ENCODE measurements at regions not wholly inside any gene's neighbourhood (a gene's known extent, or its start where the extent isn't known, plus 50 kb on each side); places are given as distances from the start of the nearest gene placed in this dataset.
"Not testable (repeated sequence)": the region's sequence is repeated elsewhere in the genome, so short reads cannot be mapped to it uniquely, and the experiment has no call there.

DNA sequence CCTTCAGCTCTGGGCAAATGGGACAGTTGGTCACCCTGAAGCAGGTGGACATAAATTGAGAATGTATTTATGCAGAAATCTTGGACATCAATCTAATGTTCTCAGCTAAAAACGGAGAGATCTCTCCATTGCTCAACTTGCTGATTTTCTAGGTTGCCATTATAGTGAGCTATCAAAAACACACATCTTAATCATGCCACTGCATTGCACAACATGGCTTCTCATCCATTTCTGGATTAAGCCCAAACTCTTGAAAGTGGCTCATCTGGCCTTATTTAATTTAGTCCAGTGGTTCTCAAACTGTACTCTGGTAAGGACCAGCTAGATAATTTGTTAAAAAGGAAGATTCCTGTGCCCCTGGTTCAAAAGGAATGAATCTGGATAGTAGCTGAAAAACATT is 324.9 kb upstream of the CITED2 start:
- no peak for DNase-seq

DNA sequence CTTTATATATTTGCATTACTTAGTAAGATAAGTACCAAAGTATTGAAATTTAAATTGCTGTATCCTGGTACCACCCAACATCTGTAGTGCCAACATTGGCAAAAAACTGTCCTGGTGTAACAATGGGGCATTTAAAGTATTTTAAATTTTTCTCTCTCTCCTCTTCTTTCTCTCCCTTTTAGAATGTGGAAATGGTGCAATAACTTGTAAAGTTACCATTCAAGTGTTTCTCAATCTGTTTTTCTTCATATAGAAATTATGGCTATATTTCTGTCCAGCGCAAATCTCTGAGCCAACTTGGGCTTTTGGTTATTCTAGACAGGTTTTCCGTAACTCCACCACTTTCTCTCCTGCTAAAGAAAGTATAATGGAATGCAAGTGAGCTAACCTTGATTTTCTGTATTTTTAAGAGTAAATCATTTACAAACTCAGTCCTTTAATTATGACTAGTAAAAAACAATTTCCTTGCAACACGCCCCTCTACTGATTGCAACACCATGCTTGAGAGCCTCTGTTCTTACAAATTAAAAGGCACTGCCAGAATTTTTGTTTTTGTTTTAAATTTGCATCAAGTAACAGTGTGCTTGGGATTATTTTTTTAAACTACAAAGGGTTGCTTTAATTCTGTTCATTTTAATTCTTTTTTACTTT is 324.2 kb upstream of the CITED2 start:
- DNase-seq = no peak

DNA sequence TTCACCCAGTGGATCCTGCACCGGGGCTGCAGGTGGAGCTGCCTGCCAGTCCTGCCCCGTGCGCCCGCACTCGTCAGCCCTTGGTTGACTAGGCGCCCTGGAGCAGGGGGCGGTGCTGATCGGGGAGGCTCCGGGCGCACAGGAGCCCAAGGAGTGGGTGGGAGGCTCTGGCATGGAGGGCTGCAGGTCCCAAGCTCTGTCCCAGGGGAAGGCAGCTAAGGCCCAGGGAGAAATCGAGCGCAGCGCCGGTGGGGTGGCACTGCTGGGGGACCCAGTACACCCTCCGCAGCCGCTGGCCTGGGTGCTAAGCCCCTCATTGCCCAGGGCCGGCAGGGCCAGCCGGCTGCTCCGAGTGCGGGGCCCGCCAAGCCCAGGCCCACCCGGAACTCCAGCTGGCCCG is 323.4 kb upstream of the CITED2 start:
- not testable (repeated sequence) for DNase-seq

DNA sequence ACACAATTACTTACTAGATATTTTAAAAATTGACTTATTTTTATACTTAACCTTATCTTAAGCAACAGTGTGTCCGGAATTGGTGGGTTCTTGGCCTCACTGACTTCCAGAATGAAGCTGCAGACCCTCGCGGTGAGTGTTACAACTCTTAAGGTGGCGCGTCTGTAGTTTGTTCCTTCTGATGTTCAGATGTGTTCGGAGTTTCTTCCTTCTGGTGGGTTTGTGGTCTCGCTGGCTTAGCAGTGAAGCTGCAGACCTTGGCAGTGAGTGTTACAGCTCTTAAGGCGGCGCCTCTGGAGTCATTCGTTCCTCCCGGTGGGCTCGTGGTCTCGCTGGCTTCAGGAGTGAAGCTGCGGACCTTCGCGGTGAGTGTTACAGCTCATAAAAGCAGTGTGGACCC is 322.5 kb upstream of the CITED2 start:
- DNase-seq = not testable (repeated sequence)

DNA sequence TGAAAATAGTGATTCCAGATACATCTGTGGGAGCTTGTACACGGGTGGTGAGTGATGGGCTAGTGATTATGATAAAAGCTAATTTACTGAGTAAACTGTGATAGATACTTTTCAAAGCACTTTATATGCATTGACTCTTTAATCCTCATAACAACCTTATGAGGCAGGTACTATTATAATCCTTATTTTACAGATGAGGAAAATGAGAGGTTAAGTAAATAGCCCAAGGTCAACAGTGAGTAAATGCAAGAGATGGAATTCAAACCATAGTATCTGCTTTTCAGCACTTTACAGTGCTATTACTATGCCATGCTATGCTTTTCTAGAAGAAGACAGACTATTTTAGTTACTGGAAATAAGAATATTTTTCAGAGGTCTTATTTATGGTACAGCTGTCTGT is 320.9 kb upstream of the CITED2 start:
- no peak for DNase-seq

DNA sequence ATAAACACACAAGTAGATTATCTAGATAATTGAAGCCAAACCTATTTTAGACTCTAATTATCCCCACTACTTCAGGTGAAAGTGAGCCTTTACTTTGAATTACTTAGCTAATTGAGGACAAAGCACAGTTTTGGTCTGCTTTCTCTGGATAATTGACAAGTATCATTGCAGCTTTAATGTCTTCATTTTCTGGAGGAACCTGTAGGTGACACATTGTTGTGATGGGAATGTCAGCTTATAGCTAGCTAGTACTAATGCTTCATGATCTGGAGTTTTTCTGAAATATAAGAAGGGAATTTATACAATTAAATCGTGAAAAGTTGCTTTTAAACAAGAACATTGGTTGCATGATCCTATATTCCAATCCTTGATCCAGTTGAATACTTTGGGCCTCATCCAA is 319.3 kb upstream of the CITED2 start:
- DNase-seq = no peak

DNA sequence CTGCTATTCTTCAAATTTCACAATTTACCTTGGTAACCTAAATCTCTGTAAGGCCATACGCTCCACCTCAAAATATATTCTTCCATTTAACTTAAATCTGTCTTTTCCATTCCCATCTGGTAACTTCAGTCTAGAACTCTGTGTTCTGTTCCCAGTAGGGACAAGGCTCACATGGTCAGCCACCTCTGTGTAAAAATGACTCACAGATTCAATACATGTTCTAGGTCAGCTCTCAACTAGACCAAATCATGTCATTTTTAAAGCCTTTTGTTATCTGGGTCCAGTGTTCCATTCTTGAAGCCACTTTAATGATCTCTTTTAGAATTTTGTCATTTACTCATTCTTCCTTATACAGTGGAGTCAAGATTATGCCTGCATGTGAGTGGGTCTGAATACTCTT is 315.6 kb upstream of the CITED2 start:
- no peak for DNase-seq

DNA sequence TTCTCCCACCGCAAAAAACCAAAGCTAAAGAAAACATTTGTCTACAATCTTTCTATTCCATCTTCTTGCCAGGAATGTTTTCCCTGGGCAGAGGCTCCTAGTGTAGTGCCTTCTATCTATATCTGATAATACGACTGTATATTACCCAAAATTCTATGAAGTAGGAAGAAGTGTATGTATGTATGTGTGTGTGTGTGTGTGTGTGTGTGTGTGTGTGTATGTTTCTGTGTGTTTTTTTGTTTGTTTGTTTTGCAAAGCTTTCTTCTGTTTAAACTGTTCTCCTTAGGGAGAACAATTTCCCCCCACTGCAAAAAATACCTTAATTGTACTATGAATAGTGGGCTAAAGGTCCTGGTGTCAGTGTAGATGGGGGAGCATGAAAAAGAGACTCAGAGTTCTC is 312.6 kb upstream of the CITED2 start:
- no peak for DNase-seq

DNA sequence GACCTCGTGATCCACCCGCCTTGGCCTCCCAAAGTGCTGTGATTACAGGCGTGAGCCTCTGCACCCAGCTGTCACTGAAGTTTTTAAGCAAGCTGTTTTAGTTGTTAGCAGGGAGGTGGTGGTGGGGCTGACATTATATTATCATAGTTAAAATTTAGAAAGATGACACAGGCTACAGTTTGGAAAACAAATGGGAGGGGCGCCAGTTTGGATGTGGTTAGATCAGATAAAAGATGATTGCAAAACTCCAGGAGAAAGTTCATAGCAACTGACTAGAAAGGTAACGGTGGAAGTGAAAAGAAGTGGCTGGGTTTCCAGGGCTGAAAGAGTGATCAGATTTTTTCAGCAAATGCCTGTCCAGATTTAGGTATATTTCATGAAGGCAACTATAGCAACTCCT is 311.9 kb upstream of the CITED2 start:
- DNase-seq = no peak

DNA sequence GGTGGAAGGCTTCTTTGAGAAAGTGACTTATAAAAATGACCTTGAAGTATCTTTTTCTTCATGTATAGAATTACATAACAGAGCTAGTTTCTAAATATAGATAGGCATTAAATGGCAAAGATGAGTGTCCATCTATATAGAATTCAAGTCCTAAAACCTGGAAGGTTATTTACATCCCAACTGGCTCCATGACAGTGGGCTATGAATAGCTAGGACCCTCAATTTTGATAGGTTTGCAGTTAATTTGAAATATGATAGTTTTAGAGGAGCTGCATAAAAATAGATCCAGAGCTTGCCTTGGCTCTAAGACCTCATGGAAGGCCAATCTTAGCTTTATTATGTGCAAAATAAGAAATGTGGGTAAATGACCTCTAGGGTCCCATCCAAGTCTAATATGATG is 310.6 kb upstream of the CITED2 start:
- DNase-seq = no peak

DNA sequence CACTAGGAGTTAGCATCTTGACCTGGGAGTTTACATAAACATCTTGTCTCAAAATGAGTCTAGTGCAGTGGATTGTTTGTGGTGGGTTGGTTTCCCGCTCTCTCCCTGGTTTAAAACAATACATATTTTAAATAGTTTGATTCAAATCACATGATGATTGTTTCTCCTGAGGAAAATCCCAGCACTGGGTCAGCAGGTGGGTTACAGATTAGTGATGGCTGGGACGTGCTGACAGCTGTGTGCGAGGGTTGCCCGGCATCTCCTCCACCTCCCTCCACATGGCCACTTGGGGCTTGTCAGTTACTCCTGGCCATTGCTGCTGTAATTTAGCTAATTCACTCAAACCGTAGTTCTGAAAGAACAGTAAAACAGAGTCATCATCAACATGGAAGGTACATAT is 306.4 kb upstream of the CITED2 start:
- DNase-seq = no peak

DNA sequence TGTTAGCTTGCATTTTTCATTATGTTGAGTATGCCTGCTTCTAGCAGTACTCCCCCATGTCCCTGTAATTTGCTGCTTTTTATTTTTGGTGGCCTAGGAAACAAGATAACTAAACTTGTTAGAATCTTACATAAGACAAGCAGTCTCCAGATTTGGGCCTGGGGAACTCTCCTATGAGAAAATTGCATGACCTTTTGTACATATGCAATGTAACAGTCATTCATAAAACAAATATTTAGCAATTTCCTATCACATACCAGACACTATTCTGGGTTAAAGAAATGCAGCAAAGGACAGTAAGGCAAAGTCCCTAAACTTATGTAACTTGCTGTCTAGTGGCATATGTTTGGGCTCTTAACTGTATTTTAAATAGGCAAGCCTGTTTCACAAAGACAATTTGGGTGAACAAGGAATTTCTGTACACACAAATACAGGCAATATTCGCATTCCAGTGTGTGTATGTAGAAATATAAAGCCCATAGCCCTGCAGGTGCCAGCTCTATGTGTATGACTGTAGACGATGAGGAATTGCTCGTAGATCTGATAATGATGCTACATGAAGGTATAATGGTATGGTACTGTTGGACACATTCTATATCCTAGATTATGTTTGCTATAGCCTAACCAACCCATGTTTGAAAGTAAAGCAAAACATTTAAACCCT is 305.2 kb upstream of the CITED2 start:
- no peak for DNase-seq

DNA sequence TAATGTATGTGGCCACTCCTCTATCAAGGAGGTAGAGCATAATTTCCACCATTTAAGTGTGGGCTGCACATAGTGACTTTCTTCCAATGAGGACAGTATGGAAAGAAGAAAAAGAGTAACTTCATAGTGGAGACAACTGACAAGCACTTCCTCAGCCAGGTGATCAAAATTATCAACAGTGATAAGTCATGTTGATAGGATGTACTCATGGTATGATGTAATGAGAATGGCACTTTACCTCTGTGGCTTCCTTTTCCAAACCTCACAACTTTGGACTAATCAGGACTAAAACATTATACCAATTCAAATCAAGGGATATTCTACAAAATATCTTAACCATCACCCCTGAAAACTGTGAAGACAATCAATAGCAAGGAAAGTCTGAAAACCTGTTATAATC is 302.3 kb upstream of the CITED2 start:
- DNase-seq = no peak

DNA sequence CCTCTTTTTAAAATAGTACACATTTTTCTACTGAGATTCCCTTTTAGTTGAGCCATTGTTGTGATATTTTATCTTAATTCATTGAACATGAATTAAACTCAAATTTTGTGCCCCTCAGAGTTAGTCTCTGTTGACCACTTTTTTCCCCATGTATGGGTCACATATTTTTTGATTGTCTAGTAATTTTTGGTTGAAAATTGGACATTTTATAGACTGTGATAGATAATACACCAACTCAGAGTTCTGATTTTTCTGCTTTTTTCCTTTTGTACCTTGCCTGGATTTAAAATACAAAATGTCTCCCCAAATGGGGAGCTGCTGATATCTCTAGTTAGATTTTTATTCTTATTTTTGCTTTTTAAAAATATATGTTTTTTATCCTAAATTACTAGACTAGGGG is 291.8 kb upstream of the CITED2 start:
- no peak for DNase-seq

DNA sequence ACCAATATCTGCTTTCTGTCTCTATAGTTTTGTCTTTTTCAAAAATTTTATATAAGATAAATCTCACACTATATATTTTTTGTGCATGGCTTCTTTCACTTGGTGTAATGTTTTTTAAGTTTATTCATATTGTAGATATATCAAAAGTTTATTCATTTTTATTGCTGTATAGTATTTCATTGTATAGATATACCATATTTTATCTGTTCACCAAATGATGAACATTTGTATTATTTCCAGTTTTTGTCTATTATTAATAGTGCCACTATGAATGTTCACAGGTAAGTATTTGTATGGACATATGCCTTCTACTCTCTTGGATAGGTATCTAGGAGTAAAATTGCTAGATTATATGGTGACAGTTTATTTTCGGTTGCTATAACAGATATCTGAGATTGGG is 289.5 kb upstream of the CITED2 start:
- no peak for DNase-seq

DNA sequence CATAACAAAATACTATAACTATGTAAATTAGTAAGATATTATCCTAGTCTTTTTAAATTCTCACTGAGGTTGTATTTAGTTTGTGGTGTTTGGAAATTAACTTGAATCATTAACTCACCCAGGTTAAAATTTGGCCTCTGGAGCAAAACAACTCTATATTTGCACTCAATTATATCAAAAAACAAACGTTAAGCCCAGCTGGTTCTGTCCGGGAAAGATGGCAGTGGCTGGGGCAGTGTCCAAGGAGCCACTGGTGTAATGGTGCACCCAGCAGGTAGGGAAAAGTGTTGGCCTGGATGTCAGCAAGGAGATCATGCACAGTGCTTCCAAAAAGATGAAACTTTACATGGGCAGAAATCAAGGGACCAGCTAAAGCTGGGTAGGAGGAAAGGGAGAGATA is 285.3 kb upstream of the CITED2 start:
- no peak for DNase-seq

DNA sequence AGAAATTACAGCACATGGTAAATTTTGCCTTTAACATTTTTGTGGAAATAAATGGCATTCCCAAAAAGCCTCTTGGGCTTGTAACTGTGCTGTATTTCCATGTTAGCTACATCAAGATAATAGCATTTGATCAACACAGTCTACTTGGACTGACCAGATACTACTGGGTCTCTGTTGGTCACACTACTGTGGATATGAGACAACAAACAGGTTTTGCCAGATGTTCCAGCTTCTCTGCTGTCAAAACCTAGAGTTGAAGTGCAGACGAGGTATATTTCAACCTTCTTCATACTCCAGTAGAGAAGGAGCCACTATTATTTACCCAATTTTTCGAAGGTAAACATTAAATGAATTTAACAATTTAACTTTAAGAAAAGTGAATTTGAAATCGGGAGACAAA is 284.7 kb upstream of the CITED2 start:
- no peak for DNase-seq

DNA sequence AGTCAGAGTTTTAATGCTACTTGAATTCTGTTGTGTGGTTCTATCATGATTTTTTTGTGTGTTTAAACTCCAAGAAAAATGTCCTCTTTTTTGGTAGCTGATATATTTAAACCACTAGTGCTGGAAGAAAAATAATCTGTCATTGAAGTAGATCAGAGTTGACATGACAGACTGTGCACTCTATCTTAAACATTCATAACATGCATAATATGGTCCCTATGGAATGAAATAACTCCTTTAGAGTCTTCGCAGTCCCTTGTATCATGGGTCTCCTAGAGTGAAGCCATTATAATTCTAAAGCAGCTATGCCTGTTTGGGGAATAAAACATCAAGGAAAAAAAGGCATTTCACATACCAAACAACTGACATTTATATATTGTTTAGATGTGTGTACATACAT is 282.7 kb upstream of the CITED2 start:
- no peak for DNase-seq

DNA sequence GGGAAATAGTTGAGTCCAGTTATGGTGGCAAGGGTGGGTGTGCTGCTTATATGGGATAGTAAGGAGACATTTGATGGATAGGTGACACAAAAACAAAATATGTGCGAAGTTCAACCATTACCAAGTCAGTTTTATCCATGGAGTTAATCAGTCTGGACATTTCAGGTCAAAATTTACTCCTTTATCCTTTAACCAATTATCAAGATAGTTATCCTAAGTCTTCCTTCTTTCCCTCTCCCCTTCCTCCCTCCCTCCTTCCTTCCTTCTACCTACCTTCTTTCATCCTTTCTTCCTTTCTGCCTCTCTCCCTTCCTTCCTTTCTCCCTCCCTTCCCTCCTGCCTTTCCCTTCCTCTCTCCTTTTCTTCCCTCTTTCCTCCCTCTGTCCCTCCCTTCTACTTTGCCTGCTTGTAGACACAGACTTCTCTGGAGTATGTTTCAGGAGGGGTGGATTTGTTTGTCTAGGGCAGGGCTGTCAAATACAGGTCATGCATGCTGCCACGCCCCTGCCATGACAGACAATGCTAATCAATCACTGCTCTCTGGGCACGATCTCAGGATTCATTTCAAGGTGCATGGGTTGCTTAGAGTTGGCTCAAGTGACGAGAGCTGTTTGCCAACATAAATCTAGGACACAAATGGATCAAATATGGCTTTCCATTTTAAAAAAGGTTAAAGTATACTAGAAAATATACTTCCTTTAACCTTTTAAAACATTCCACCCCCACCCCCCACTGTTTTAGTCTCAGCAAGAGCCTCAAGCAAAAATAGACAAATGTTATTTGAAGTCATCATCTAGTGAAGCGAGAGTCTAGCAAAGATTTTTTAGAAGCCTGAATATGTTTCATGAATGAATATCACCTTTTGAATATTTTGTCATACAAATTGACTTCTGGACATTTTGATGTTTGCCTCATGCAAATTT is 281.6 kb upstream of the CITED2 start:
- no peak for DNase-seq

DNA sequence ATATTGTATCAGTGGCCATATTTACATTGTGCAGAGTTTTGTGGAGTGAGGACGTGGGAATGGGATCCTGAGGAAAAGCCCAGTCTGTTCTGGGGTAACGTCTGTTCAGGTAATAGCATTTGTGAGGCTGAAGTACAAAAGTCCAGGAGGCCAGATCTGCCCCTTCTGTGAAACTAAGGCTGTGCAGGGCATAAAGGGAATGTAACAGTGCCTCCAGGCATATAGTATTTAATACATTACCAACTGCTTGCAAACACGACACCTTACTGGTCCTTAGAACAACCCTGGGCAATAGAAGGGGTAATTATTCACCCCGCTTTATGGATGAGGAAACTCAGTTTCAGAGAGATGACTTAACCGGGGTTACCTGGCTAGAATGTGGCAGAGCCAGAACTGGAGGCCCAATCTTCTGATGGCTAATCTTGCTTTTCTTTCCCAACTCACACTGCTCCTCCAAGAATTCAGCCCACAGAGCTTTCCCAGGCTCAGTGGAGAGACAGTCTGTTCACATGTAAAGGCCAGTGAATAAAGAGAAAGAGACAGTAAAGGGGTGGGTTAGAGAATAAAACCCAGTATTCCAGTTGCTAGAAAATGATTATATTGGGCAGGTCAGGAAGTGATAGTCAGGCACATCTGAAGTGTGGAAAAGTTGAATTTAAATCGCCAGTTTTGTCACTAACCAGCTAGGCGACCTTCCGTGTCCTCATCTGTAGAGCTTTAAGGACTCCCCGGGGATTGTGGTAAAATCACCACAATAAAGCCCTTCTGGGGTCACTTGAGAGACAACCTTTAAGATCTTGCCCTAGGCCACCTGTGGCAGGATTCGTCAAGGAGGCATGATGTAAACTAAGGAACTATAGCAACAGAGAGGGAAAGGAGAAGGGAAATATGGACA is 280.7 kb upstream of the CITED2 start:
- DNase-seq = no peak

DNA sequence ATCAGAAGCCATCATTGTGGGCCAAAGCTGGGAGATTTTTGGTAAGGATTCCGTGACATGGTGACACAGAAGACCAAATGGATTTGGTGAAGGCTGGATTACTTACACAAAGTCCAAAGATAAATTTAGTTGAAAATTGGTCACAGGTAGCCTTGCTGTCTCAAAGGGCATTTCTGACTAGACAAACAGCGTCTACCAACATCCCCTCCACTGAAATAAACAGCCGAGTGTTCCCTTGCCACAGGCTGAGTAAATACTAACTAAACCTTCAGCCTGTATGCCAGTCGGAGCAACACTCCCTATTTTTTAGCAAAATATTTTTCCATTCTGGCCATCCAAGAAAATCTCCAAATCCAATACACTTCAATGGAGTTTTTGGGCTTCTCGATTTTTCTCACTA is 279.9 kb upstream of the CITED2 start:
- DNase-seq = no peak

DNA sequence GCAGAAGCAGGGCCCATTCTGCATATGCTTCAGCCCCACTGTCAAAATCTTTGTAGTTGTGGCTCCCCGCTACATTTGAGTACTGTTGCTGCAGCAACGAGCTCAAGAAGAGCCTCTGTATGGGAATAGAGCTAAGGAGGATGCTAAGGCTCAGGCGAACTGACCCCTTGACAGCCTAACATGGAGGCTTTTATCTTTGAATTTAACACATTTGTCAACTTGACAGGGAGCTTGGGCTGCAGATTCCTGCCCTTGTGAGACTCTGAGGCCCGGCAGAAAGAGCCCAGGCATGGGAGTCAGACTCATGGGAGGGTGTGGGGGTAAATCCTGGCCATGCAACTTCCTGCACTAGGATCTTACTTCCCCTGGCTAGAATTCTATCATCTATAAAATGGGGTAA is 278.7 kb upstream of the CITED2 start:
- DNase-seq = no peak

DNA sequence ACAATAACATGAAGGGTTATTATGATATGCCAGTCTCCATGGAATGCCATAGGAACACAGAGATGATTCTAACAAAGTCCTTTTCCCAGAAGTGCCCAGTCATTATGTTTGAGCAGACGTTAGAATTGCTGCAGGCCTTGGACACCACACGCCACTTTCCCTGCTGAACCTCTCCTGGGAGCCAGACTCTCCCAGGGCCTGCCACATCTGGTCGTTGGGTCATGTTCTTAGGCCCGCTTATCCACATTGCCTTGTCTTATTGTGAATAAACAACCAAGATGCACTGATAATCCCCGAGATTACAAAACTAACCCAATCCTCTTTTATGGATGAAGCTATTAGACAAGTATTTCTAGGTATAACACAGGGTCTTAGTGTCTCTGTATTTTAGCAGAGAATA is 276.5 kb upstream of the CITED2 start:
- no peak for DNase-seq

Data from NCI-H2029 treated with DMSO at 0.1 percent for 48 hours (cell line).